CD8-positive, alpha-beta memory T cell (primary cell): ENCODE measurements at regions not wholly inside any gene's neighbourhood (a gene's known extent, or its start where the extent isn't known, plus 50 kb on each side); places are given as distances from the start of the nearest gene placed in this dataset.
A peak's percentile ranks its signal among the peaks of the same experiment; 100 is the strongest.

Source experiments
- CTCF ChIA-PET: fragments of 350-600 bp; sonication (Branson Sonifier 250); formaldehyde crosslinking; loops from one replicate; lab custom pipeline; 2021; ENCODE audit warnings: antibody characterized with exemption; lab: Charles Lee
- POLR2A ChIA-PET: fragments of 350-600 bp; sonication (Branson Sonifier 250); formaldehyde crosslinking; loops from one replicate; lab custom pipeline; 2021; ENCODE audit warnings: antibody characterized with exemption; lab: Charles Lee
- DNase-seq, 5 donors: peaks; one replicate each; pipeline versions ENCODE4 v3.0.0 to v3.0.0-alpha.2; 2020 to 2022; ENCODE audit warnings: mixed read lengths in 1 of 5
- H3K27ac ChIP-seq: one replicate; pipeline ENCODE4 v1.7.0; 2013; ENCODE audit warnings: low read depth, mild to moderate bottlenecking, low read length, moderate library complexity
- H3K27me3 ChIP-seq: 2 replicates; pipeline ENCODE4 v1.7.0; 2013; ENCODE audit warnings: low read length, mild to moderate bottlenecking; ENCODE audit not compliant: insufficient read depth, poor library complexity, severe bottlenecking
- H3K36me3 ChIP-seq: 2 replicates; pipeline ENCODE4 v1.7.0; 2013; ENCODE audit warnings: mild to moderate bottlenecking, low read length, moderate library complexity; ENCODE audit not compliant: insufficient read depth
- H3K4me1 ChIP-seq: 2 replicates; pipeline ENCODE4 v1.7.0; 2013; ENCODE audit warnings: mild to moderate bottlenecking, low read length, moderate library complexity; ENCODE audit not compliant: insufficient read depth
- H3K4me3 ChIP-seq: 2 replicates; pipeline ENCODE4 v1.7.0; 2013; ENCODE audit warnings: mild to moderate bottlenecking, low read length
- H3K9me3 ChIP-seq: 2 replicates; pipeline ENCODE4 v1.7.0; 2013; ENCODE audit warnings: mild to moderate bottlenecking, low read length
- H3K27ac Mint-ChIP-seq, 8 donors: one replicate each; pipeline ENCODE4 v1.8.0; 2020 to 2021; ENCODE audit warnings: mixed read lengths in 8 of 8, mild to moderate bottlenecking in 6 of 8, inconsistent platforms in 3 of 8, moderate library complexity in 3 of 8
- H3K27me3 Mint-ChIP-seq, 2 donors: one replicate each; pipeline ENCODE4 v1.8.0; 2020 to 2021; ENCODE audit warnings: mixed read lengths in 2 of 2, mild to moderate bottlenecking in 1 of 2, moderate library complexity in 1 of 2
- H3K36me3 Mint-ChIP-seq, 3 donors: one replicate each; pipeline ENCODE4 v1.8.0; 2020 to 2021; ENCODE audit warnings: mixed read lengths in 3 of 3, inconsistent platforms in 1 of 3, mild to moderate bottlenecking in 1 of 3
- H3K4me1 Mint-ChIP-seq, 3 donors: one replicate each; pipeline ENCODE4 v1.8.0; 2020 to 2021; ENCODE audit warnings: mixed read lengths in 3 of 3, inconsistent platforms in 1 of 3, mild to moderate bottlenecking in 1 of 3
- H3K4me3 Mint-ChIP-seq, 7 donors: one replicate each; pipeline ENCODE4 v1.8.0; 2020 to 2021; ENCODE audit warnings: mixed read lengths in 7 of 7, mild to moderate bottlenecking in 6 of 7, moderate library complexity in 4 of 7, inconsistent platforms in 2 of 7
- H3K9me3 Mint-ChIP-seq, 5 donors: one replicate each; pipeline ENCODE4 v1.8.0; 2020 to 2022; ENCODE audit warnings: mixed read lengths in 5 of 5, mild to moderate bottlenecking in 3 of 5, moderate library complexity in 2 of 5, inconsistent platforms in 1 of 5

GRCh38 chr16:59169168-59169567 lies 435.1 kb upstream of the GOT2 start:
- Mint-ChIP-seq H3K4me1 (no peaks in the 10 kb centered on the region), H3K9me3 (peaks cover 0 to 25% (median 2%) of the 10 kb centered on the region in 5 donors), H3K36me3 (no peaks in the 10 kb centered on the region), H3K4me3 (no peak overlapping the region), H3K27me3 (no peaks in the 10 kb centered on the region), H3K27ac (no peak overlapping the region)
- H3K36me3 ChIP-seq: no peaks in the 10 kb centered on the region
- CTCF ChIA-PET: no interaction called here
- H3K27ac ChIP-seq: no peak overlapping the region
- H3K4me3 ChIP-seq: no peak overlapping the region
- no peaks in the 10 kb centered on the region for H3K27me3 ChIP-seq
- H3K9me3 ChIP-seq: no peaks in the 10 kb centered on the region
- H3K4me1 ChIP-seq: no peaks in the 10 kb centered on the region
- POLR2A ChIA-PET: no interaction called here
- DNase-seq: no peak

- no peaks in the 10 kb centered on the region for H3K36me3 Mint-ChIP-seq
- CTCF ChIA-PET: no interaction called here
- H3K4me3 ChIP-seq: no peak overlapping the region
Observed at GRCh38 chr16:59168461-59169114, 434.5 kb upstream of the GOT2 start.

GRCh38 chr16:59164461-59164860 lies 430.3 kb upstream of the GOT2 start:
- Mint-ChIP-seq H3K4me1 (no peaks in the 10 kb centered on the region), H3K4me3 (no peak overlapping the region), H3K36me3 (no peaks in the 10 kb centered on the region), H3K27me3 (no peaks in the 10 kb centered on the region), H3K9me3 (peaks cover 0 to 26% (median 3%) of the 10 kb centered on the region in 5 donors), H3K27ac (no peak overlapping the region)
- Histone ChIP-seq H3K27me3 (no peaks in the 10 kb centered on the region), H3K27ac (no peak overlapping the region), H3K4me1 (no peaks in the 10 kb centered on the region), H3K9me3 (no peaks in the 10 kb centered on the region), H3K36me3 (no peaks in the 10 kb centered on the region), H3K4me3 (no peak overlapping the region)
- POLR2A ChIA-PET: no interaction called here
- no peak for DNase-seq
- CTCF ChIA-PET: no interaction called here

More at GRCh38 chr16:59168461-59169114, 434.5 kb upstream of the GOT2 start:
- Histone ChIP-seq H3K27ac (no peak overlapping the region), H3K27me3 (no peaks in the 10 kb centered on the region), H3K36me3 (no peaks in the 10 kb centered on the region), H3K9me3 (no peaks in the 10 kb centered on the region), H3K4me1 (no peaks in the 10 kb centered on the region)
- no peaks in the 10 kb centered on the region for H3K27me3 Mint-ChIP-seq
- H3K4me1 Mint-ChIP-seq: no peaks in the 10 kb centered on the region
- POLR2A ChIA-PET: no interaction called here
- no peak for DNase-seq
- H3K27ac Mint-ChIP-seq: no peak overlapping the region
- H3K9me3 Mint-ChIP-seq: peaks cover 0 to 25% (median 2%) of the 10 kb centered on the region in 5 donors
- H3K4me3 Mint-ChIP-seq: no peak overlapping the region

- Mint-ChIP-seq H3K36me3 (no peaks in the 10 kb centered on the region), H3K4me1 (no peaks in the 10 kb centered on the region), H3K27ac (no peak overlapping the region), H3K27me3 (no peaks in the 10 kb centered on the region), H3K9me3 (peaks cover 0 to 26% (median 5%) of the 10 kb centered on the region in 5 donors), H3K4me3 (no peak overlapping the region)
- POLR2A ChIA-PET: no interaction called here
- no peaks in the 10 kb centered on the region for H3K36me3 ChIP-seq
- CTCF ChIA-PET: no interaction called here
- no peaks in the 10 kb centered on the region for H3K9me3 ChIP-seq
- H3K27me3 ChIP-seq: no peaks in the 10 kb centered on the region
- no peak overlapping the region for H3K4me3 ChIP-seq
- no peak overlapping the region for H3K27ac ChIP-seq
- H3K4me1 ChIP-seq: no peaks in the 10 kb centered on the region
- DNase-seq: no peak
Observed at GRCh38 chr16:59163371-59164055, 429.4 kb upstream of the GOT2 start.

GRCh38 chr16:59161679-59162078 lies 427.6 kb upstream of the GOT2 start:
- ChIA-PET POLR2A (no interaction called here), CTCF (interaction anchor here (0.8 kb wide), 1 partner anchor 9 kb away, joined by 3 read pairs; no protein-coding TSS in a partner anchor)
- no peaks in the 10 kb centered on the region for H3K9me3 ChIP-seq
- H3K27me3 Mint-ChIP-seq: no peaks in the 10 kb centered on the region
- H3K36me3 Mint-ChIP-seq: no peaks in the 10 kb centered on the region
- H3K27me3 ChIP-seq: no peaks in the 10 kb centered on the region
- H3K36me3 ChIP-seq: no peaks in the 10 kb centered on the region
- no peak overlapping the region for H3K27ac ChIP-seq
- H3K4me3 Mint-ChIP-seq: no peak overlapping the region
- H3K4me3 ChIP-seq: no peak overlapping the region
- H3K27ac Mint-ChIP-seq: peak overlapping the region in 1 of 8 donors; percentile 57
- DNase-seq: no peak
- H3K4me1 ChIP-seq: no peaks in the 10 kb centered on the region
- H3K4me1 Mint-ChIP-seq: no peaks in the 10 kb centered on the region
- peaks cover 0 to 14% (median 5%) of the 10 kb centered on the region in 5 donors for H3K9me3 Mint-ChIP-seq

- no peaks in the 10 kb centered on the region for H3K36me3 ChIP-seq
- Mint-ChIP-seq H3K27ac (no peak overlapping the region), H3K4me1 (no peaks in the 10 kb centered on the region), H3K27me3 (no peaks in the 10 kb centered on the region), H3K36me3 (no peaks in the 10 kb centered on the region), H3K9me3 (peaks cover under 1 to 17% (median 3%) of the 10 kb centered on the region in 5 donors), H3K4me3 (no peak overlapping the region)
- ChIA-PET CTCF (no interaction called here), POLR2A (no interaction called here)
- DNase-seq: no peak
- H3K27ac ChIP-seq: no peak overlapping the region
- H3K9me3 ChIP-seq: no peaks in the 10 kb centered on the region
- no peaks in the 10 kb centered on the region for H3K27me3 ChIP-seq
- no peaks in the 10 kb centered on the region for H3K4me1 ChIP-seq
- no peak overlapping the region for H3K4me3 ChIP-seq
Observed at GRCh38 chr16:59154295-59154694, 420.2 kb upstream of the GOT2 start.

GRCh38 chr16:59148769-59149155 lies 414.6 kb upstream of the GOT2 start:
- ChIA-PET CTCF (no interaction called here), POLR2A (no interaction called here)
- no peaks in the 10 kb centered on the region for H3K9me3 ChIP-seq
- Mint-ChIP-seq H3K4me1 (no peaks in the 10 kb centered on the region), H3K27ac (no peak overlapping the region), H3K27me3 (no peaks in the 10 kb centered on the region), H3K36me3 (no peaks in the 10 kb centered on the region), H3K9me3 (peaks cover 0 to 16% (median 5%) of the 10 kb centered on the region in 5 donors), H3K4me3 (no peak overlapping the region)
- H3K27me3 ChIP-seq: no peaks in the 10 kb centered on the region
- no peak for DNase-seq
- no peak overlapping the region for H3K4me3 ChIP-seq
- no peaks in the 10 kb centered on the region for H3K36me3 ChIP-seq
- no peaks in the 10 kb centered on the region for H3K4me1 ChIP-seq
- H3K27ac ChIP-seq: no peak overlapping the region

GRCh38 chr16:59148056-59148768 lies 414.1 kb upstream of the GOT2 start:
- H3K27me3 ChIP-seq: no peaks in the 10 kb centered on the region
- ChIA-PET CTCF (no interaction called here), POLR2A (no interaction called here)
- H3K4me1 ChIP-seq: no peaks in the 10 kb centered on the region
- H3K9me3 ChIP-seq: no peaks in the 10 kb centered on the region
- H3K27ac ChIP-seq: no peak overlapping the region
- no peak overlapping the region for H3K4me3 ChIP-seq
- no peaks in the 10 kb centered on the region for H3K36me3 ChIP-seq
- no peak overlapping the region for H3K27ac Mint-ChIP-seq
- no peaks in the 10 kb centered on the region for H3K36me3 Mint-ChIP-seq
- no peak for DNase-seq
- H3K4me1 Mint-ChIP-seq: no peaks in the 10 kb centered on the region
- H3K9me3 Mint-ChIP-seq: peaks cover 0 to 12% (median 5%) of the 10 kb centered on the region in 5 donors
- no peak overlapping the region for H3K4me3 Mint-ChIP-seq
- H3K27me3 Mint-ChIP-seq: no peaks in the 10 kb centered on the region
